Keratinocyte (primary cell): ENCODE measurements at regions not wholly inside any gene's neighbourhood (a gene's known extent, or its start where the extent isn't known, plus 50 kb on each side); places are given as distances from the start of the nearest gene placed in this dataset.

Experiments
- CTCF ChIP-seq, 3 experiments: IDR thresholded peaks in 1 of 3; conservative IDR thresholded peaks in 1 of 3; optimal IDR thresholded peaks in 1 of 3; 2 replicates in 2 of 3; 3 replicates in 1 of 3; pipeline versions ENCODE3 to v1.5.1; 2011; ENCODE audit warnings: low read length in 3 of 3, mild to moderate bottlenecking in 3 of 3, moderate library complexity in 2 of 3, control low read depth in 1 of 3, inconsistent platforms in 1 of 3; ENCODE audit not compliant: insufficient read depth in 2 of 3; ENCODE audit errors: extremely low read depth in 1 of 3
- EZH2 ChIP-seq: IDR thresholded peaks from one replicate; pipeline ENCODE4 v1.6.1; 2012; ENCODE audit warnings: inconsistent platforms, mild to moderate bottlenecking, low read length, moderate library complexity

GRCh38 chr20:19812056-19812455 is 54.0 kb downstream of the RIN2 start:
- TF ChIP-seq CTCF (optimal IDR thresholded peaks at IDR 0.05 in 1 of 3, IDR thresholded peaks at IDR 0.05 in 1 of 3, conservative IDR thresholded peaks at IDR 0.05 in 1 of 3; ENCODE audit: extremely low read depth in 1 of 3, insufficient read depth in 2 of 3, low read length in 3 of 3) (no peak), EZH2 (no peak)
